ENCODE measurements at regions not wholly inside any gene's neighbourhood (a gene's known extent, or its start where the extent isn't known, plus 50 kb on each side); places are given as distances from the start of the nearest gene placed in this dataset.
"Not testable (repeated sequence)": the region's sequence is repeated elsewhere in the genome, so short reads cannot be mapped to it uniquely, and the experiment has no call there.

DNA sequence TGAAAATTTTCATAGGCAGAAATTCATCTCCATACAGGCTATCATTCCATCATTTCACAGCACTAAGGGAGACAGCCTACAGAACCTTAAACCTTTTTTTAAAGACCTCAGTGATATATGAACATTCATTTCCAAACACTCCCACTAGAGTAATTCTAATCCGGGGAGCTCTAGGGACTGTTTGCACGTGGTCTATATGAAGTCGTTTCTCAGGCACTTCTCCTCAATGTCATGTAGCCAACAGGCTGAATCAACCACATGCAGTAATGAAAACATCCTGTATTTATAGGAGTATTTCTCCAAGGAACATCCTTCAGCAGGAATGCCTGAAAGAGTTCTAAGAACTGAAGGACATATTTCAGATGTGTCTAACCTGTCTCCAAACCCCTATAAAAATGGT is 97.3 kb upstream of the CREB1 start:
- Histone ChIP-seq H3K4me2 (ENCODE audit: low read depth, low read length, poor library complexity, severe bottlenecking) (no peak overlapping the region), H3K9me2 (replicated peaks; ENCODE audit: insufficient read depth, low read length) (no peaks in the 10 kb centered on the region), H3K9ac (ENCODE audit: low read length) (no peak overlapping the region), H4K20me1 (ENCODE audit: insufficient read depth, low read depth, low read length) (no peaks in the 10 kb centered on the region), H3K4me1 (ENCODE audit: low read length) (no peaks in the 10 kb centered on the region), H3K4me3 (ENCODE audit: low read length) (no peak overlapping the region), H3K9me3 (ENCODE audit: low read length) (no peaks in the 10 kb centered on the region), H3K27ac (ENCODE audit: low read length) (no peak overlapping the region), H3K79me2 (ENCODE audit: low read length) (no peaks in the 10 kb centered on the region), H3K27me3 (ENCODE audit: low read length) (peaks cover 3% of the 10 kb centered on the region; the same call in 1 of the 2 replicates), H2AFZ (ENCODE audit: low read length) (no peak overlapping the region), H3K36me3 (ENCODE audit: insufficient read depth, low read length) (no peaks in the 10 kb centered on the region)
- no peak for DNase-seq

DNA sequence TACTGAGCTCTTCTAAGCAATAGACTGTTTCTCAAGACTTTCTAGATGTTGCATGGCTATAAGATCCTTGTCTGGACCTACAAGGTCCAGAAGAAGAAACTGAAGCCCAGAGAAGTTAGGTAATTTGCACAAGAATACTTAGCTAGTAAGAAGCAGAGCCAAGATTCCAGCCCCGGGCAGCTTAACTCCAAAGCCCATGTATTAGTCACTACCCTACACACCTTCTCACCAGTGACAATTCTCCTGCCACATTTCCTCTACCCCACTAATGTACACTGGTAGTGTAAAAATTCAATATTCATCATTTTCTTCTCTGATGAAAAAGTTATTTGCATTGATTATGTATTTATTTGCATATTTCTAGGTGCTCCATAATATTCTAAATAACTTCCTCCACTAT is 95.5 kb upstream of the CREB1 start:
- no peak for DNase-seq
- no peaks in the 10 kb centered on the region for H4K20me1 ChIP-seq (ENCODE audit: insufficient read depth, low read depth, low read length)

DNA sequence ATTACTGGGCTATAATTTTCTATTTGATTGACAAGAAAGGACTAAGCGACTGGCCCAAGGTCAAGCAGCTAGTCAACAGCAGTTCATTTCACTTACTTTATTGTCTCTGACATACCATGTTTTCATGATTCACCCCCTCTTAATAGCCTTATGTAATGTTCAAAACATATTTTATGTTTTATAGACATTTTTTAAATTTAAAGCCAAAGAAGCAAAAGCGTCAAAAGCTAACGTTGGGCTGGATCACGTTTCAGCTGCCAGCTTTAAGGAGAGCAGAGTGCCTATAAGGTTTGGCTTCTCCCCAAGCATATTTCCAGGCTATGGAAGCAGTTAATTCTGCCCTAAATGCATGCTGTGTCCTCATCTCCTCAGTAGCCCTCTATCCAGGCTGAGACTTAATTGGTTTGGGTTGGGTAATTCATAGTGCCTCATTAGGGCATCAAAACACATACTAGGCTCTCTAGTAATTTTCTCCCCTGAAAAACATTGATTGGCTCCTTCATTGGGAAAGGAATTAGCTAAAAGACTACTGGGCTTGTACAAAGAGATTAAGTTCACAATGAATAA is 94.8 kb upstream of the CREB1 start:
- H3K4me2 ChIP-seq (ENCODE audit: low read depth, low read length, poor library complexity, severe bottlenecking): no peak overlapping the region
- no peaks in the 10 kb centered on the region for H3K4me1 ChIP-seq (ENCODE audit: low read length)
- H3K9ac ChIP-seq (ENCODE audit: low read length): no peak overlapping the region
- H3K27ac ChIP-seq (ENCODE audit: low read length): no peak overlapping the region
- peaks cover 3% of the 10 kb centered on the region; the same call in 1 of the 2 replicates for H3K27me3 ChIP-seq (ENCODE audit: low read length)
- H4K20me1 ChIP-seq (ENCODE audit: insufficient read depth, low read depth, low read length): no peaks in the 10 kb centered on the region
- no peak overlapping the region for H2AFZ ChIP-seq (ENCODE audit: low read length)
- no peaks in the 10 kb centered on the region for H3K9me2 ChIP-seq (replicated peaks; ENCODE audit: insufficient read depth, low read length)
- no peaks in the 10 kb centered on the region for H3K36me3 ChIP-seq (ENCODE audit: insufficient read depth, low read length)
- H3K79me2 ChIP-seq (ENCODE audit: low read length): no peaks in the 10 kb centered on the region
- no peak overlapping the region for H3K4me3 ChIP-seq (ENCODE audit: low read length)
- H3K9me3 ChIP-seq (ENCODE audit: low read length): no peaks in the 10 kb centered on the region
- DNase-seq: no peak

More for the DNA sequence above, 95.5 kb upstream of the CREB1 start:
- no peaks in the 10 kb centered on the region for H3K36me3 ChIP-seq (ENCODE audit: insufficient read depth, low read length)
- H3K79me2 ChIP-seq (ENCODE audit: low read length): no peaks in the 10 kb centered on the region
- no peak overlapping the region for H2AFZ ChIP-seq (ENCODE audit: low read length)
- no peak overlapping the region for H3K27ac ChIP-seq (ENCODE audit: low read length)
- H3K4me2 ChIP-seq (ENCODE audit: low read depth, low read length, poor library complexity, severe bottlenecking): no peak overlapping the region
- no peaks in the 10 kb centered on the region for H3K4me1 ChIP-seq (ENCODE audit: low read length)
- H3K9me2 ChIP-seq (replicated peaks; ENCODE audit: insufficient read depth, low read length): no peaks in the 10 kb centered on the region
- no peak overlapping the region for H3K9ac ChIP-seq (ENCODE audit: low read length)
- H3K27me3 ChIP-seq (ENCODE audit: low read length): peaks cover 3% of the 10 kb centered on the region; the same call in 1 of the 2 replicates
- no peaks in the 10 kb centered on the region for H3K9me3 ChIP-seq (ENCODE audit: low read length)
- H3K4me3 ChIP-seq (ENCODE audit: low read length): no peak overlapping the region

DNA sequence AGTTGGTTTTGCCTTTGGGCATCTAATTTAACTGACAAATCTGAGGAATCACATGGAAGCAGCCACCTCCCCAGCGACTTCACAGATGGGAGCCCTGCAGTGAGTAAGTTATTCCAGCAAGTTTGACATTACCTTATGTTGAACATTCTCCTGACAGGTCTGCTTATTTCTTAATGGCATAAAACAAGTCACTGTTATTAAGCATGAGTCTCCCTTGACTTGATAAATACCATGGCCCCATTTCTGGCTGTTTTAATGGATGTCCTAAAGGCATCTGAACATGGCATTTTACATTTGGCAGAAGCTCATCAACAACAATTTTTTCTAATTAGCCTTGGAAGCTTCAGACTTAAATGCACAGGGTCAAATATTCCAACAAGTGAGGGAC is 92.6 kb upstream of the CREB1 start:
- no peak overlapping the region for H3K9ac ChIP-seq (ENCODE audit: low read length)
- H3K9me3 ChIP-seq (ENCODE audit: low read length): no peaks in the 10 kb centered on the region
- no peaks in the 10 kb centered on the region for H3K79me2 ChIP-seq (ENCODE audit: low read length)
- H3K36me3 ChIP-seq (ENCODE audit: insufficient read depth, low read length): no peaks in the 10 kb centered on the region
- H3K9me2 ChIP-seq (replicated peaks; ENCODE audit: insufficient read depth, low read length): no peaks in the 10 kb centered on the region
- DNase-seq: no peak
- H3K27me3 ChIP-seq (ENCODE audit: low read length): peaks cover 3% of the 10 kb centered on the region; the same call in 1 of the 2 replicates
- H3K4me3 ChIP-seq (ENCODE audit: low read length): no peak overlapping the region
- H3K4me1 ChIP-seq (ENCODE audit: low read length): no peaks in the 10 kb centered on the region
- no peak overlapping the region for H2AFZ ChIP-seq (ENCODE audit: low read length)
- no peak overlapping the region for H3K27ac ChIP-seq (ENCODE audit: low read length)
- no peaks in the 10 kb centered on the region for H4K20me1 ChIP-seq (ENCODE audit: insufficient read depth, low read depth, low read length)
- H3K4me2 ChIP-seq (ENCODE audit: low read depth, low read length, poor library complexity, severe bottlenecking): no peak overlapping the region

DNA sequence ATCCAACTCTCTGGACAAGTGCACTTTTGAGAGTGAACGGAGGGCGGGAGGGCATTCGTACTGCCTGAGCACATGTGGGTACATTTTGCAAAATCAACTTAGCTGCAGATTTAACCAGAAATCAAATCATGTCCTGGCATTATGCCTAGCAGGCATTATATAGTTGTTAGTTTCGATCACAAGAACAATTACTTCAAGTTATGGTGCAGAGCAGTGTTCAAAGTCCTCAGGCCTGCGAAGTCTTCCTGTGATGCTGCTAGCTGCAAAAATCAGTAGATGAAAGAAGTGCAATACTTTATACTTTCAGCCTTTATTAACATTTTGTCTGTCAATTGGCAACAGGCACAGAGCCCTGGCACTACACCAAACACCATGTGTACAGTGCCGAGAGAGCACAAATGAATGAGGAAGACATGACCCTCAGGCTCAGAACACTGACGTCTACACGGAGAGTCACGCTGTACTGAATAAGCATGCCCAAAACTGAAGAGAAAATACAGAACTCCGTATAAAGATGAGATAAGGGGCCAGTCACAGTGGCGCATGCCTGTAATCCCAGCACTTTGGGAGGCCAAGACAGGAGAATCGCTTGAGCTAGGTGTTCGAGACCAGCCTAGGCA is 92.1 kb upstream of the CREB1 start:
- peaks cover 3% of the 10 kb centered on the region; the same call in 1 of the 2 replicates for H3K27me3 ChIP-seq (ENCODE audit: low read length)
- H3K9me3 ChIP-seq (ENCODE audit: low read length): no peaks in the 10 kb centered on the region
- H2AFZ ChIP-seq (ENCODE audit: low read length): no peak overlapping the region
- no peak overlapping the region for H3K4me2 ChIP-seq (ENCODE audit: low read depth, low read length, poor library complexity, severe bottlenecking)
- no peak for DNase-seq
- H3K4me1 ChIP-seq (ENCODE audit: low read length): no peaks in the 10 kb centered on the region
- no peaks in the 10 kb centered on the region for H4K20me1 ChIP-seq (ENCODE audit: insufficient read depth, low read depth, low read length)
- H3K9ac ChIP-seq (ENCODE audit: low read length): no peak overlapping the region
- H3K27ac ChIP-seq (ENCODE audit: low read length): no peak overlapping the region
- no peak overlapping the region for H3K4me3 ChIP-seq (ENCODE audit: low read length)
- H3K79me2 ChIP-seq (ENCODE audit: low read length): no peaks in the 10 kb centered on the region
- no peaks in the 10 kb centered on the region for H3K36me3 ChIP-seq (ENCODE audit: insufficient read depth, low read length)
- no peaks in the 10 kb centered on the region for H3K9me2 ChIP-seq (replicated peaks; ENCODE audit: insufficient read depth, low read length)

DNA sequence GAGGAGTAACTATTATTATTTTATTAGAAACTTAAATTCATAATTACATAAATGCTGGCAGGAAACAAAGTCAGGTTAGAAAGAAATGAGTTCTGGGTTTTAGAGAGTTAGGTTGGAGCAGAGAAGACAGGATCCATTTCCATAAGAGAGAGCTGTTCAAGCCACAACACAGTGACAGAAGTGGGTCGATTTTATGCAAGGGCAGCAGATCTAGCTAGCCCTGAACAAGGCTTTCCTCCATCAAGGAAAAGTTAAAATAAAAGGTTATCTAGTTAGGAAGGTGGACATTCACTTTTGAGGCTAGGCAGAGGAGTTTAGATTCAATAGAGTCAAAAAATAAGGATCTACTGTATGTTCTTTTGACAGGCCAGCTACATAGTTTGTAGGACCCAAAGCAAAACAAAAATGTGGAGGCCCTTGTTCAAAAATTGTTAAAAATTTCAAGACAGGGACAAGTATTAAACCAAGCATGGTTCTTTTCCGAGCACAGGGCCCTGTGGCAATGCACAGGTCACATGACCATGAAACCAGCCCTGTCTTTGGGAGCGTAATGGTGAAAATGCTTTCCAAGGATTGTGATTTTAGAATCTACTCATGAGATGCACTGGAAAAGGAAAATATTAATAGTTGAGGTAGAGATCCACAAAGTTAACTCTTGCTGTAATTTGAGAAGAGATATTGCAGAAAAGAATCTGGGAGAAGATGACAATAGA is 91.2 kb upstream of the CREB1 start:
- no peak for DNase-seq
- Histone ChIP-seq H3K4me1 (ENCODE audit: low read length) (no peaks in the 10 kb centered on the region), H4K20me1 (ENCODE audit: insufficient read depth, low read depth, low read length) (no peaks in the 10 kb centered on the region), H3K27ac (ENCODE audit: low read length) (no peak overlapping the region), H2AFZ (ENCODE audit: low read length) (no peak overlapping the region), H3K4me3 (ENCODE audit: low read length) (no peak overlapping the region), H3K27me3 (ENCODE audit: low read length) (no peaks in the 10 kb centered on the region), H3K9me3 (ENCODE audit: low read length) (no peaks in the 10 kb centered on the region), H3K36me3 (ENCODE audit: insufficient read depth, low read length) (no peaks in the 10 kb centered on the region), H3K9me2 (replicated peaks; ENCODE audit: insufficient read depth, low read length) (no peaks in the 10 kb centered on the region), H3K79me2 (ENCODE audit: low read length) (no peaks in the 10 kb centered on the region), H3K9ac (ENCODE audit: low read length) (no peak overlapping the region), H3K4me2 (ENCODE audit: low read depth, low read length, poor library complexity, severe bottlenecking) (no peak overlapping the region)

DNA sequence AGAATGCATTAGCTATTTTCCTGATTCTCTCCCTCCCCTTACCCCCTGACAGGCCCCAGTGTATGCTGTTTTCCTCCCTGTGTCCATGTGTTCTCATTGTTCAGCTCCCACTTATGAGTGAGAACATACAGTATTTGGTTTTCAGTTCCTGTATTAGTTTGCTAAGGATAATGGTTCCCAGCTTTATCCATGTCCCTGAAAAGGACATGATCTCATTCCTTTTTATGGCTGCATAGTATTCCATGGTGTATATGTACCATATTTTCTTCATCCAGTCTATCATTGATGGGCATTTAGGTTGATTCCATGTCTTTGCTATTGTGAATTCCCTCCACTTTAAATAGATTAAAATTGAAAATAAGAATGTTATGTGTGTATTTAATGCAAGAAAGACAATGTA is 89.9 kb upstream of the CREB1 start:
- not testable (repeated sequence) for H3K36me3 ChIP-seq (ENCODE audit: insufficient read depth, low read length); H3K4me3 ChIP-seq (ENCODE audit: low read length); H4K20me1 ChIP-seq (ENCODE audit: insufficient read depth, low read depth, low read length); H3K9me2 ChIP-seq (replicated peaks; ENCODE audit: insufficient read depth, low read length); H3K27me3 ChIP-seq (ENCODE audit: low read length); H3K27ac ChIP-seq (ENCODE audit: low read length); H3K9ac ChIP-seq (ENCODE audit: low read length); H3K4me2 ChIP-seq (ENCODE audit: low read depth, low read length, poor library complexity, severe bottlenecking); H3K4me1 ChIP-seq (ENCODE audit: low read length); H3K79me2 ChIP-seq (ENCODE audit: low read length); H2AFZ ChIP-seq (ENCODE audit: low read length); DNase-seq; H3K9me3 ChIP-seq (ENCODE audit: low read length)

DNA sequence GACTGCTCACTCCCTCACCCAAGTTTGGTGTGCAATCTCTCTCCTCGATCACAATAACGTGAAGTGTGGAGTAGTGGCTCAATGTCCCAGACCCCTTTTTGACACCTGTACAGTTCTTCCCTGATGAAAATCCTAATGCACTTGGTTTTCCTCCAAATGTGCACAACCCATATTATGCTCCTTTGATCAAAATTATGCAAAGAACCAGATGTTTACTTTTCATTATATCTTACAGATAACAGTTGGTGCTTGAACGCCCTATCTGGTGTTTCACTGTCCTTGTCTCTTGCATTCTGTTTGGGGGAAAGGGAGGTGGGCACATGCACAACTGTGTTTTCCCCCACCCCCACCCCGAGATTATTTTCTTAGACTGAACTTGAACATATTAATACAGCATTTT is 85.0 kb upstream of the CREB1 start:
- no peaks in the 10 kb centered on the region for H3K36me3 ChIP-seq (ENCODE audit: insufficient read depth, low read length)
- no peak for DNase-seq
- no peak overlapping the region for H3K4me2 ChIP-seq (ENCODE audit: low read depth, low read length, poor library complexity, severe bottlenecking)
- no peak overlapping the region for H2AFZ ChIP-seq (ENCODE audit: low read length)
- H3K9me2 ChIP-seq (replicated peaks; ENCODE audit: insufficient read depth, low read length): no peaks in the 10 kb centered on the region
- H3K4me1 ChIP-seq (ENCODE audit: low read length): no peaks in the 10 kb centered on the region
- no peaks in the 10 kb centered on the region for H3K9me3 ChIP-seq (ENCODE audit: low read length)
- H3K9ac ChIP-seq (ENCODE audit: low read length): no peak overlapping the region
- no peak overlapping the region for H3K27ac ChIP-seq (ENCODE audit: low read length)
- H3K79me2 ChIP-seq (ENCODE audit: low read length): no peaks in the 10 kb centered on the region
- no peaks in the 10 kb centered on the region for H4K20me1 ChIP-seq (ENCODE audit: insufficient read depth, low read depth, low read length)
- no peak overlapping the region for H3K4me3 ChIP-seq (ENCODE audit: low read length)
- 0 out of 2 replicates have a peak, but pooled peaks cover 3% of the 10 kb centered on the region for H3K27me3 ChIP-seq (ENCODE audit: low read length)
